OCI-LY3 (cell line): ENCODE measurements at regions not wholly inside any gene's neighbourhood (a gene's known extent, or its start where the extent isn't known, plus 50 kb on each side); places are given as distances from the start of the nearest gene placed in this dataset.

ENCODE experiments used
- H2AFZ ChIP-seq: fragments of 200-600, 300-600 bp; shearing (Covaris generic); 2 replicates; pipeline ENCODE4 v1.6.0; 2014; ENCODE audit warnings: antibody characterized with exemption, low read depth, low read length
- H3K27ac ChIP-seq: fragments of 200-600, 300-600 bp; sonication (generic); 2 replicates; pipeline ENCODE4 v1.5.1; 2014; ENCODE audit warnings: mild to moderate bottlenecking, low read length, moderate library complexity, mixed read lengths
- H3K27me3 ChIP-seq: fragments of 200-600, 300-600 bp; sonication (generic); 2 replicates; pipeline ENCODE4 v1.6.1; 2014; ENCODE audit warnings: low read depth, low read length, mixed read lengths
- H3K36me3 ChIP-seq: fragments of 200-600, 300-600 bp; sonication (generic); replicated peaks from 2 replicates; pipeline ENCODE3; 2014; ENCODE audit warnings: low read depth, low read length, mixed read lengths
- H3K4me1 ChIP-seq: fragments of 300-600, 200-600 bp; sonication (generic); 2 replicates; pipeline ENCODE4 v1.6.1; 2014; ENCODE audit warnings: low read length, mixed read lengths
- H3K4me2 ChIP-seq: fragments of 200-600, 300-600 bp; sonication (generic); 2 replicates; pipeline ENCODE4 v1.6.1; 2014; ENCODE audit warnings: low read length, mixed read lengths
- H3K4me3 ChIP-seq: fragments of 300-600, 200-600 bp; sonication (generic); 2 replicates; pipeline ENCODE4 v1.5.1; 2014; ENCODE audit warnings: antibody characterized with exemption, mild to moderate bottlenecking, low read length, moderate library complexity
- H3K79me2 ChIP-seq: fragments of 300-600, 200-600 bp; shearing (Covaris generic); 2 replicates; pipeline ENCODE4 v1.6.1; 2014; ENCODE audit warnings: mild to moderate bottlenecking, low read length, mixed read lengths
- H3K9ac ChIP-seq: fragments of 300-600, 200-600 bp; shearing (Covaris generic); 2 replicates; pipeline ENCODE4 v1.6.0; 2014; ENCODE audit warnings: mild to moderate bottlenecking, low read length, moderate library complexity
- H3K9me3 ChIP-seq: fragments of 200-600, 300-600 bp; shearing (Covaris generic); 2 replicates; pipeline ENCODE4 v1.6.1; 2014; ENCODE audit warnings: low read length, mixed read lengths; ENCODE audit not compliant: insufficient read depth
- H4K20me1 ChIP-seq: fragments of 200-600, 300-600 bp; sonication (generic); 2 replicates; pipeline ENCODE4 v1.6.1; 2016; ENCODE audit warnings: low read length, mixed read lengths; ENCODE audit not compliant: insufficient read depth
- CTCF ChIP-seq: fragments of 200-600, 300-600 bp; sonication (generic); IDR thresholded peaks from 2 replicates; pipeline ENCODE4 v1.5.1; 2014; ENCODE audit warnings: antibody characterized with exemption, low read length, low read depth
- EZH2phosphoT487 ChIP-seq: fragments of 200-600 bp; shearing (Covaris generic); IDR thresholded peaks from 2 replicates; pipeline ENCODE4 v1.6.1; 2018; ENCODE audit warnings: antibody characterized with exemption, mixed run types, low read depth

GRCh38 chr2:16138811-16139662 is 198.7 kb downstream of the MYCN start:
- no peak overlapping the region for H3K4me2 ChIP-seq
- peaks cover 9% of the 10 kb centered on the region; the same call in 1 of the 2 replicates for H3K27me3 ChIP-seq
- H3K79me2 ChIP-seq = no peaks in the 10 kb centered on the region
- no peak overlapping the region for H3K27ac ChIP-seq
- H3K9ac ChIP-seq = no peak overlapping the region
- no peaks in the 10 kb centered on the region for H3K9me3 ChIP-seq
- no peak overlapping the region for H2AFZ ChIP-seq
- H3K4me1 ChIP-seq = no peaks in the 10 kb centered on the region
- H3K36me3 ChIP-seq = no peaks in the 10 kb centered on the region
- TF ChIP-seq CTCF (no peak), EZH2phosphoT487 (no peak)
- no peak overlapping the region for H3K4me3 ChIP-seq
- no peaks in the 10 kb centered on the region for H4K20me1 ChIP-seq

GRCh38 chr2:16137080-16137755 is 196.9 kb downstream of the MYCN start:
- Histone ChIP-seq H3K27me3 (peaks cover 9% of the 10 kb centered on the region; the same call in 1 of the 2 replicates), H3K4me3 (no peak overlapping the region), H3K36me3 (no peaks in the 10 kb centered on the region), H3K4me1 (no peaks in the 10 kb centered on the region), H3K9me3 (no peaks in the 10 kb centered on the region), H3K27ac (no peak overlapping the region), H3K9ac (no peak overlapping the region), H3K79me2 (no peaks in the 10 kb centered on the region), H4K20me1 (no peaks in the 10 kb centered on the region), H2AFZ (no peak overlapping the region), H3K4me2 (no peak overlapping the region)
- no peak for TF ChIP-seq EZH2phosphoT487
- no peak for TF ChIP-seq CTCF

GRCh38 chr2:16136461-16137035 is 196.2 kb downstream of the MYCN start:
- TF ChIP-seq EZH2phosphoT487 = no peak
- TF ChIP-seq CTCF = no peak
- Histone ChIP-seq H3K36me3 (no peaks in the 10 kb centered on the region), H3K9me3 (no peaks in the 10 kb centered on the region)

GRCh38 chr2:16135913-16136310 is 195.6 kb downstream of the MYCN start:
- no peak overlapping the region for H3K4me2 ChIP-seq
- no peaks in the 10 kb centered on the region for H3K4me1 ChIP-seq
- H3K79me2 ChIP-seq = no peaks in the 10 kb centered on the region
- no peaks in the 10 kb centered on the region for H3K36me3 ChIP-seq
- no peak overlapping the region for H3K9ac ChIP-seq
- H2AFZ ChIP-seq = no peak overlapping the region
- no peaks in the 10 kb centered on the region for H3K9me3 ChIP-seq
- H4K20me1 ChIP-seq = no peaks in the 10 kb centered on the region
- no peak overlapping the region for H3K4me3 ChIP-seq
- H3K27me3 ChIP-seq = no peaks in the 10 kb centered on the region
- H3K27ac ChIP-seq = no peak overlapping the region
- TF ChIP-seq EZH2phosphoT487 = no peak
- no peak for TF ChIP-seq CTCF

More at GRCh38 chr2:16136461-16137035, 196.2 kb downstream of the MYCN start:
- no peak overlapping the region for H2AFZ ChIP-seq
- no peaks in the 10 kb centered on the region for H3K4me1 ChIP-seq
- peaks cover 5% of the 10 kb centered on the region; the same call in 1 of the 2 replicates for H3K27me3 ChIP-seq
- H3K27ac ChIP-seq = no peak overlapping the region
- H4K20me1 ChIP-seq = no peaks in the 10 kb centered on the region
- no peak overlapping the region for H3K4me3 ChIP-seq
- H3K79me2 ChIP-seq = no peaks in the 10 kb centered on the region
- H3K4me2 ChIP-seq = no peak overlapping the region
- no peak overlapping the region for H3K9ac ChIP-seq
